ENCODE measurements at regions not wholly inside any gene's neighbourhood (a gene's known extent, or its start where the extent isn't known, plus 50 kb on each side); places are given as distances from the start of the nearest gene placed in this dataset.
A peak's percentile ranks its signal among the peaks of the same experiment; 100 is the strongest.

DNA sequence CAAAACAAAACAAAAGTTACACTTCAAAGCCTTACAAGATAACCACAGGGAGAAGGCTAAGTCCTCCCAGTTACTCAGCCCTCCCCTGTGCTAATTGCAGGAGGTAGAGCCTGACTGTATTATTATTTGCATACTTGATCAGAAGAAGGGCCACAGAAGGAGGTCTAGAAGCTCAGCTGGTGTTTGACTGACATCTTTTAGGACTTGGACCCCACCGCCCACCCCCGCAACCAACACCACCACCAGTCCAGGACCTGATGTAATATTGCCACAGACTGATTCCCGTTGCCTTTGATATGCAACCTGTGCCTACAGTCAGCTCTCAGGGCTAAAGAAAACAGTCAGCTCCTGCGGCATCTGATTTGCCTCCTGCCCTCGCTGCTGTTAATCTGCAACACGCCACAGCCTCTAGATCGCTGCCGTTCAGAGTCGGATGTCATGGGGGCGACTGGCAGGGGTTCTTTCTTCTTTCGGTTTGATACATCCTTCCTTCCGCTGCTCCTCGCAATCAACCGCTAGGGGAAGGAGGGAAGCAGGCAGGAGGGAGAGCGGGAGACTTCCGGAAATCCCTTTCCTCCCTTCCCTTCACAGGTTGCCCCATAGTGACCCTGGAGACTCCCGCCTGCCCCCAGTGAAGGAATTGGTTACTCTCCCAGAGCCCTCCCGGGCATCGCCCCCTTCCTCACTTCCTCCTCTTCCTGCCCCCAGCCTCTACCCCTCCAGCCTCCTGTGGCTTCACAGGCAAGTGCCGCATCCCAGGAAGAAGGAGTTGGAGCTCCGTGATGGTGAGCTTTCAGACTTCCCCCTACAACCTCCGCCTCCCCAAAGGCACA is 90.5 kb upstream of the SOX9 start:
- Histone ChIP-seq H3K27ac (ENCODE audit: low read depth in 1 of 2, low read length in 2 of 2) (no peak overlapping the region), H3K4me1 (ENCODE audit: control insufficient read depth in 4 of 4, insufficient read depth in 4 of 4, low read length in 3 of 4) (peaks cover 0 to 8% (median 4%) of the 10 kb centered on the region in 4 donors), H3K9ac (ENCODE audit: low read depth in 1 of 2, low read length in 2 of 2) (no peak overlapping the region), H3K36me3 (ENCODE audit: control insufficient read depth in 4 of 4, insufficient read depth in 3 of 4, low read depth in 1 of 4, low read length in 3 of 4) (no peaks in the 10 kb centered on the region), H3K9me3 (ENCODE audit: control insufficient read depth in 4 of 4, low read length in 3 of 4) (no peaks in the 10 kb centered on the region), H3K27me3 (ENCODE audit: control insufficient read depth in 4 of 4, insufficient read depth in 4 of 4, low read length in 3 of 4) (peaks cover 0 to 7% (median 2%) of the 10 kb centered on the region in 4 donors), H3K4me3 (ENCODE audit: low read depth in 1 of 3, low read length in 3 of 3) (peak overlapping the region; percentile 24 to 32 (median 30))
- no peak for DNase-seq (ENCODE audit: low spot score)
- peak in 1 of 2 donors; percentile 18 for TF ChIP-seq GABPA (IDR thresholded peaks at IDR 0.05 in 1 of 2, conservative IDR thresholded peaks at IDR 0.05 in 1 of 2)
- TF ChIP-seq, protein P1, sequence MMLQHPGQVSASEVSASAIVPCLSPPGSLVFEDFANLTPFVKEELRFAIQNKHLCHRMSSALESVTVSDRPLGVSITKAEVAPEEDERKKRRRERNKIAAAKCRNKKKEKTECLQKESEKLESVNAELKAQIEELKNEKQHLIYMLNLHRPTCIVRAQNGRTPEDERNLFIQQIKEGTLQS (IDR thresholded peaks at IDR 0.05): no peak
- TF ChIP-seq, protein P2, sequence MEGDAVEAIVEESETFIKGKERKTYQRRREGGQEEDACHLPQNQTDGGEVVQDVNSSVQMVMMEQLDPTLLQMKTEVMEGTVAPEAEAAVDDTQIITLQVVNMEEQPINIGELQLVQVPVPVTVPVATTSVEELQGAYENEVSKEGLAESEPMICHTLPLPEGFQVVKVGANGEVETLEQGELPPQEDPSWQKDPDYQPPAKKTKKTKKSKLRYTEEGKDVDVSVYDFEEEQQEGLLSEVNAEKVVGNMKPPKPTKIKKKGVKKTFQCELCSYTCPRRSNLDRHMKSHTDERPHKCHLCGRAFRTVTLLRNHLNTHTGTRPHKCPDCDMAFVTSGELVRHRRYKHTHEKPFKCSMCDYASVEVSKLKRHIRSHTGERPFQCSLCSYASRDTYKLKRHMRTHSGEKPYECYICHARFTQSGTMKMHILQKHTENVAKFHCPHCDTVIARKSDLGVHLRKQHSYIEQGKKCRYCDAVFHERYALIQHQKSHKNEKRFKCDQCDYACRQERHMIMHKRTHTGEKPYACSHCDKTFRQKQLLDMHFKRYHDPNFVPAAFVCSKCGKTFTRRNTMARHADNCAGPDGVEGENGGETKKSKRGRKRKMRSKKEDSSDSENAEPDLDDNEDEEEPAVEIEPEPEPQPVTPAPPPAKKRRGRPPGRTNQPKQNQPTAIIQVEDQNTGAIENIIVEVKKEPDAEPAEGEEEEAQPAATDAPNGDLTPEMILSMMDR (IDR thresholded peaks at IDR 0.05; ENCODE audit: low read depth, low read length, missing input control): peak; percentile 25
- peak; percentile 32 for TF ChIP-seq NR2F2 (IDR thresholded peaks at IDR 0.05)
- TF ChIP-seq, protein P3, sequence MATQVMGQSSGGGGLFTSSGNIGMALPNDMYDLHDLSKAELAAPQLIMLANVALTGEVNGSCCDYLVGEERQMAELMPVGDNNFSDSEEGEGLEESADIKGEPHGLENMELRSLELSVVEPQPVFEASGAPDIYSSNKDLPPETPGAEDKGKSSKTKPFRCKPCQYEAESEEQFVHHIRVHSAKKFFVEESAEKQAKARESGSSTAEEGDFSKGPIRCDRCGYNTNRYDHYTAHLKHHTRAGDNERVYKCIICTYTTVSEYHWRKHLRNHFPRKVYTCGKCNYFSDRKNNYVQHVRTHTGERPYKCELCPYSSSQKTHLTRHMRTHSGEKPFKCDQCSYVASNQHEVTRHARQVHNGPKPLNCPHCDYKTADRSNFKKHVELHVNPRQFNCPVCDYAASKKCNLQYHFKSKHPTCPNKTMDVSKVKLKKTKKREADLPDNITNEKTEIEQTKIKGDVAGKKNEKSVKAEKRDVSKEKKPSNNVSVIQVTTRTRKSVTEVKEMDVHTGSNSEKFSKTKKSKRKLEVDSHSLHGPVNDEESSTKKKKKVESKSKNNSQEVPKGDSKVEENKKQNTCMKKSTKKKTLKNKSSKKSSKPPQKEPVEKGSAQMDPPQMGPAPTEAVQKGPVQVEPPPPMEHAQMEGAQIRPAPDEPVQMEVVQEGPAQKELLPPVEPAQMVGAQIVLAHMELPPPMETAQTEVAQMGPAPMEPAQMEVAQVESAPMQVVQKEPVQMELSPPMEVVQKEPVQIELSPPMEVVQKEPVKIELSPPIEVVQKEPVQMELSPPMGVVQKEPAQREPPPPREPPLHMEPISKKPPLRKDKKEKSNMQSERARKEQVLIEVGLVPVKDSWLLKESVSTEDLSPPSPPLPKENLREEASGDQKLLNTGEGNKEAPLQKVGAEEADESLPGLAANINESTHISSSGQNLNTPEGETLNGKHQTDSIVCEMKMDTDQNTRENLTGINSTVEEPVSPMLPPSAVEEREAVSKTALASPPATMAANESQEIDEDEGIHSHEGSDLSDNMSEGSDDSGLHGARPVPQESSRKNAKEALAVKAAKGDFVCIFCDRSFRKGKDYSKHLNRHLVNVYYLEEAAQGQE (IDR thresholded peaks at IDR 0.05): no peak
- TF ChIP-seq RAD21 (IDR thresholded peaks at IDR 0.05): peak; percentile 8 to 38
- 6% methylated on average over 22 of the region's 22 CpGs for WGBS

DNA sequence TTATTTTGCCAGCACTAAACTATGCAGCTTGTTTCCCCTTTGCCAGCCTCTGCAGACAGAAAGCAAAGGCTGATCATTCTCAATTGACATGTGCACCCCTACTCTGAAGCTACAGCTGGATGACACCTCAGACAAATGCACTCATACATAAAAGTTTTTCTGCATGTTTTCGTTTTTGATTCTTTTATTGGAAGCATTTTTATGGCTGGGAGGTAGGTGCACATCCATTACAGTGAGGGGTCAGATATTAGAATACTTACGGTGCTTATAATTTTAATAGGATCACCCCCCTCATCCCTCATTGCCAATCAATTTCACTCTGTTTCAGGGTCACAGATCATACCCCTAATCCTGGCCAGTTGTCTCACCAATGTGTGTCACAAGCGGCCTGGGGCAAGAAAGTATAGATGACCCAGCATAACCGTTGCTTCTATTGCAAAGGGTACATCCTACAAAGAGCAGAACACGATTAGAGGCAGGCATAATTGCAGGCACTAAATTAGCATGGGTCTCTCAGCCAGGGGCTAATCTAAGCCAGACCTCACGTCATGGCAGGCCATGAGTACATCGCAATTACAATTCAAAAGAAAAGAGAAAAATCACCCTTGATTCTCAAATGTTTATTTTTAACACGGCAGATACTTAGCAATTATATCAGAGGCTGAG is 89.5 kb upstream of the SOX9 start:
- no peak for DNase-seq (ENCODE audit: low spot score)
- Histone ChIP-seq H3K36me3 (ENCODE audit: control insufficient read depth in 4 of 4, insufficient read depth in 3 of 4, low read depth in 1 of 4, low read length in 3 of 4) (no peaks in the 10 kb centered on the region), H3K4me3 (ENCODE audit: low read depth in 1 of 3, low read length in 3 of 3) (no peak overlapping the region), H3K4me1 (ENCODE audit: control insufficient read depth in 4 of 4, insufficient read depth in 4 of 4, low read length in 3 of 4) (peaks cover 0 to 8% (median 4%) of the 10 kb centered on the region in 4 donors), H3K27ac (ENCODE audit: low read depth in 1 of 2, low read length in 2 of 2) (no peak overlapping the region), H3K9me3 (ENCODE audit: control insufficient read depth in 4 of 4, low read length in 3 of 4) (no peaks in the 10 kb centered on the region), H3K27me3 (ENCODE audit: control insufficient read depth in 4 of 4, insufficient read depth in 4 of 4, low read length in 3 of 4) (peaks cover 0 to 6% (median 2%) of the 10 kb centered on the region in 4 donors), H3K9ac (ENCODE audit: low read depth in 1 of 2, low read length in 2 of 2) (no peak overlapping the region)
- TF ChIP-seq HNF4G (IDR thresholded peaks at IDR 0.05): no peak
- TF ChIP-seq RAD21 (IDR thresholded peaks at IDR 0.05): no peak
- no peak for TF ChIP-seq EGR1 (IDR thresholded peaks at IDR 0.05; ENCODE audit: low read depth in 2 of 2)
- 74% methylated on average over 8 of the region's 8 CpGs for WGBS

DNA sequence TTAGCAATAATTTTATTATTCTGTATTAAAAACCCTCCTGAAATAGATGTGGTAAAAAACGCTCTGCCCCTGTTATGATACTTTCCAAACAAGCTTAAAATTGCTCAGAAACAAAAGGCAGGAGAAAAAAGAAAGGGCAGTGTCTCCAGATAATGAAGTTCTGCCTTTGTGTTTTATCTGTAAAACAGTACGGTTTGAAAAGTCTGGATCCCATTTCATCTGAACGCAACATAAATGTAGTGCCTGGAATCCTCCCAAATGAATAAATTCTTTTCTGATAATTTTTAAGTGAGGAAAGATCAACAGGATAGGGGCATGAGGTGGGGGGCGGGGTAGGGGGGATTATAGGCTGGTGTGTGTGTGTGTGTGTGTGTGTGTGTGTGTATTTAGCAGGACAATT is 87.5 kb upstream of the SOX9 start:
- Histone ChIP-seq H3K9me3 (ENCODE audit: control insufficient read depth in 4 of 4, low read length in 3 of 4) (no peaks in the 10 kb centered on the region), H3K27ac (ENCODE audit: low read depth in 1 of 2, low read length in 2 of 2) (no peak overlapping the region), H3K9ac (ENCODE audit: low read depth in 1 of 2, low read length in 2 of 2) (no peak overlapping the region), H3K4me1 (ENCODE audit: control insufficient read depth in 4 of 4, insufficient read depth in 4 of 4, low read length in 3 of 4) (peaks cover 0 to 8% (median 4%) of the 10 kb centered on the region in 4 donors), H3K4me3 (ENCODE audit: low read depth in 1 of 3, low read length in 3 of 3) (no peak overlapping the region), H3K36me3 (ENCODE audit: control insufficient read depth in 4 of 4, insufficient read depth in 3 of 4, low read depth in 1 of 4, low read length in 3 of 4) (no peaks in the 10 kb centered on the region), H3K27me3 (ENCODE audit: control insufficient read depth in 4 of 4, insufficient read depth in 4 of 4, low read length in 3 of 4) (peaks cover 0 to 2% (median 0%) of the 10 kb centered on the region in 4 donors)
- no peak for DNase-seq (ENCODE audit: low spot score)
- WGBS: 73% methylated on average over 4 of the region's 4 CpGs
- TF ChIP-seq YY1 (IDR thresholded peaks at IDR 0.05): no peak
- TF ChIP-seq, protein P1 (IDR thresholded peaks at IDR 0.05): no peak
- no peak for TF ChIP-seq FOXA1 (IDR thresholded peaks at IDR 0.05)
- TF ChIP-seq, protein P4, sequence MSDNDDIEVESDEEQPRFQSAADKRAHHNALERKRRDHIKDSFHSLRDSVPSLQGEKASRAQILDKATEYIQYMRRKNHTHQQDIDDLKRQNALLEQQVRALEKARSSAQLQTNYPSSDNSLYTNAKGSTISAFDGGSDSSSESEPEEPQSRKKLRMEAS (IDR thresholded peaks at IDR 0.05): no peak
- TF ChIP-seq HNF4G (IDR thresholded peaks at IDR 0.05): no peak
- no peak for TF ChIP-seq JUND (IDR thresholded peaks at IDR 0.05)
- TF ChIP-seq, protein P3 (IDR thresholded peaks at IDR 0.05): no peak
- TF ChIP-seq SP1 (IDR thresholded peaks at IDR 0.05): no peak
- no peak for TF ChIP-seq NR2F2 (IDR thresholded peaks at IDR 0.05)
- TF ChIP-seq HNF4A (conservative IDR thresholded peaks at IDR 0.05): no peak
- TF ChIP-seq TAF1 (conservative IDR thresholded peaks at IDR 0.05): no peak
- TF ChIP-seq RAD21 (IDR thresholded peaks at IDR 0.05): no peak
- no peak for TF ChIP-seq FOXA2 (IDR thresholded peaks at IDR 0.05)

All from liver (tissue), 8 donors.